ENCODE measurements at regions not wholly inside any gene's neighbourhood (a gene's known extent, or its start where the extent isn't known, plus 50 kb on each side); places are given as distances from the start of the nearest gene placed in this dataset.

DNA sequence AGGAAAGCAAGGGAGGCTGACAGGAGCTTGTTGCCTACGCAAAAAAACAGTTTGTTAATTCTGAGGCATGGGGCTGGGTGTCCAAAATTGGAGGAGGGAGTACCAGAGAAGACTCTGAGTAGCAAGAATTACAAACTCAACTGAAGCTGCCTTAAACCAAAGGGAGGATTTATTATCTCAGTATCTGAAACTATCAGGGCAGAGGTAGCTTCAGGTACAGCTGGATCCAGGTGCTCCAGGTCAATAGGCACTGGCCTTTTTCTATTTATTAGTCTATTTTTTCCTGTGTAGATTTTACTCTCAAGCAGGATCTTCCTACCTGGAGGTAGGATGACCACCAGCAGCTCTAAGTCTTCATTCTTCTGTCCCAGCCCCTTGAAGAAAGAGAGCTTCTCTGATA lies 135.3 kb upstream of the NCOR2 start:
- peaks cover 4% of the 10 kb centered on the region for H3K4me1 ChIP-seq (ENCODE audit: control insufficient read depth, insufficient read depth, low read length)
- Mint-ChIP-seq H3K4me1 (no peaks in the 10 kb centered on the region), H3K9me3 (no peaks in the 10 kb centered on the region), H3K27me3 (ENCODE audit: low read depth in 2 of 2) (peaks cover 23 to 25% of the 10 kb centered on the region in 2 donors), H3K27ac (no peak overlapping the region), H3K36me3 (no peaks in the 10 kb centered on the region), H3K4me3 (no peak overlapping the region)
- intact Hi-C loops (cut with micrococcal nuclease), result no loop called here
- H3K27ac ChIP-seq (ENCODE audit: low read length), result no peak overlapping the region
- WGBS (ENCODE audit: insufficient coverage), result 91% methylated on average over 1 of the region's 1 CpG
- DNase-seq (no peak), ATAC-seq (no peak)
- H3K4me3 ChIP-seq (ENCODE audit: low read length), result no peak overlapping the region
- TF ChIP-seq, protein P1, sequence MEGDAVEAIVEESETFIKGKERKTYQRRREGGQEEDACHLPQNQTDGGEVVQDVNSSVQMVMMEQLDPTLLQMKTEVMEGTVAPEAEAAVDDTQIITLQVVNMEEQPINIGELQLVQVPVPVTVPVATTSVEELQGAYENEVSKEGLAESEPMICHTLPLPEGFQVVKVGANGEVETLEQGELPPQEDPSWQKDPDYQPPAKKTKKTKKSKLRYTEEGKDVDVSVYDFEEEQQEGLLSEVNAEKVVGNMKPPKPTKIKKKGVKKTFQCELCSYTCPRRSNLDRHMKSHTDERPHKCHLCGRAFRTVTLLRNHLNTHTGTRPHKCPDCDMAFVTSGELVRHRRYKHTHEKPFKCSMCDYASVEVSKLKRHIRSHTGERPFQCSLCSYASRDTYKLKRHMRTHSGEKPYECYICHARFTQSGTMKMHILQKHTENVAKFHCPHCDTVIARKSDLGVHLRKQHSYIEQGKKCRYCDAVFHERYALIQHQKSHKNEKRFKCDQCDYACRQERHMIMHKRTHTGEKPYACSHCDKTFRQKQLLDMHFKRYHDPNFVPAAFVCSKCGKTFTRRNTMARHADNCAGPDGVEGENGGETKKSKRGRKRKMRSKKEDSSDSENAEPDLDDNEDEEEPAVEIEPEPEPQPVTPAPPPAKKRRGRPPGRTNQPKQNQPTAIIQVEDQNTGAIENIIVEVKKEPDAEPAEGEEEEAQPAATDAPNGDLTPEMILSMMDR (IDR thresholded peaks at IDR 0.05), result no peak
- H3K9me3 ChIP-seq (ENCODE audit: control insufficient read depth, insufficient read depth, low read length), result peaks cover 4% of the 10 kb centered on the region
- no peaks in the 10 kb centered on the region for H3K36me3 ChIP-seq (ENCODE audit: control insufficient read depth, insufficient read depth, low read length)
- peaks cover 11% of the 10 kb centered on the region for H3K27me3 ChIP-seq (ENCODE audit: control insufficient read depth, insufficient read depth, low read length)

DNA sequence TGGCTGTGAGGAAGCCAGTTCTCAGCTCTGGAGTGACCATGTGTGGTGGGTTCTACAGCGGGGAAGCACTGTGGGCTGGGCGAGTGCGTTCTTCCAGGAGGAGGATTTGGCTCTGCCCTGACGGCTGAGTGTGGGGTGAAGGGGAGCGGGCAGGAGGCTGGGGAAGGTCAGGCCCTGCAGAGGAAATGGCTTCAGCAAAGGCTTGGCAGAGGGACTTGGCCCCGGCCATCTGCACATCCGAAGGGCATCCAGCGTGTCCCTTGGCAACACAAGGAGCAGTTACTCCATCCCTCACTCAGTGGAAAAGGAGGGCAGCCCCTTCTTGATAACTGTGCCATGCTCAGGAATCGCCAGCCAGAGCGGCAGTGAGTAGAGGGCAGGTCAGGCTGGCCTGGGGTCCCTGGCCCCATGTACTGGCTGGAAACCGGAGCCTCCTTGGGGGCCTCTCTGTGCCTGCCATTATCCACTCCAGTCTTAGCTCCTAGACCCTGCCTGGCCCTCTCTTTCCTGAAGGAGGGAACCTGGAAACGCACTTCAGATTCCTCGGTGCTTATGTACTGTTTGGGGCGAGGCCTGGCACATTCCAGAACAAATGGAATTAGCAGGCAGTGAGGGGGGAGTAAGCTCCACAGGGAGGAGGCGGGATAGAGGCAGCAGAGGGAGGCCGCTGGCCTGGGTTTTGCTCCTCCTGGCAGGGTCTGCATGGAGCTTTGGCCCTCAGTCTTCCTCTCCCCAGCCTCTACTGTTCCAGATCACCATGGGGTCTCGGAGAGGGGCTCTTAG lies 133.6 kb upstream of the NCOR2 start:
- Mint-ChIP-seq H3K4me3 (no peak overlapping the region), H3K27me3 (ENCODE audit: low read depth in 2 of 2) (peaks cover 28 to 37% of the 10 kb centered on the region in 2 donors), H3K4me1 (peaks cover 0 to 5% of the 10 kb centered on the region in 2 donors), H3K27ac (no peak overlapping the region), H3K36me3 (no peaks in the 10 kb centered on the region), H3K9me3 (no peaks in the 10 kb centered on the region)
- Histone ChIP-seq H3K9me3 (ENCODE audit: control insufficient read depth, insufficient read depth, low read length) (no peaks in the 10 kb centered on the region), H3K4me3 (ENCODE audit: low read length) (no peak overlapping the region), H3K36me3 (ENCODE audit: control insufficient read depth, insufficient read depth, low read length) (no peaks in the 10 kb centered on the region), H3K27ac (ENCODE audit: low read length) (no peak overlapping the region), H3K4me1 (ENCODE audit: control insufficient read depth, insufficient read depth, low read length) (peaks cover 4% of the 10 kb centered on the region), H3K27me3 (ENCODE audit: control insufficient read depth, insufficient read depth, low read length) (peaks cover 23% of the 10 kb centered on the region)
- intact Hi-C loops (cut with micrococcal nuclease), result no loop called here
- TF ChIP-seq, protein P1 (IDR thresholded peaks at IDR 0.05), result no peak
- DNase-seq (no peak), ATAC-seq (no peak)
- WGBS (ENCODE audit: insufficient coverage), result 92% methylated on average over 17 of the region's 17 CpGs

DNA sequence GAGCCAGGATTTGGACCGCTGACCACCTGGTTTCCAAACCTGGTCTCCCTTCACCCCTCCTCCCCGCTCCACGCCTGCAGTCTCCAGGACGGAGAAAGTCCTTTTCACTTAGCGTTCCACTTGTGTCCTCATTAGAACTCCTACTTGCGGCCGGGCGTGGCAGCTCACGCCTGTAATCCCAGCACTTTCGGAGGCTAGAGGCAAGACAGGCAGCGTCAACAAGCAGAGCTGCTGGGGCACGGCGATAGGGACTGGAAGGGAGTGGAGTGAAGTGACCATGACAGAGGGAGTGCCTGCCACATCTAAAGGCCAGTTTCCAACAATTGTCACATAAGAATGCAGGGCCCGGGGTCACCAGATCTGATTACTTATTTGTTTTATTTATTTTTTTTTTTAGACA lies 132.5 kb upstream of the NCOR2 start:
- no peaks in the 10 kb centered on the region for H3K9me3 ChIP-seq (ENCODE audit: control insufficient read depth, insufficient read depth, low read length)
- H3K27me3 Mint-ChIP-seq (ENCODE audit: low read depth in 2 of 2), result peaks cover 35 to 47% of the 10 kb centered on the region in 2 donors
- H3K27ac Mint-ChIP-seq, result no peak overlapping the region
- H3K4me1 ChIP-seq (ENCODE audit: control insufficient read depth, insufficient read depth, low read length), result peaks cover 11% of the 10 kb centered on the region
- no peaks in the 10 kb centered on the region for H3K36me3 Mint-ChIP-seq
- no peaks in the 10 kb centered on the region for H3K36me3 ChIP-seq (ENCODE audit: control insufficient read depth, insufficient read depth, low read length)
- H3K9me3 Mint-ChIP-seq, result no peaks in the 10 kb centered on the region
- WGBS (ENCODE audit: insufficient coverage), result 87% methylated on average over 13 of the region's 14 CpGs
- DNase-seq, result no peak
- peaks cover 33% of the 10 kb centered on the region for H3K27me3 ChIP-seq (ENCODE audit: control insufficient read depth, insufficient read depth, low read length)
- H3K27ac ChIP-seq (ENCODE audit: low read length), result no peak overlapping the region
- H3K4me3 Mint-ChIP-seq, result no peak overlapping the region
- TF ChIP-seq, protein P1 (IDR thresholded peaks at IDR 0.05), result no peak
- H3K4me3 ChIP-seq (ENCODE audit: low read length), result no peak overlapping the region
- ATAC-seq, result no peak
- H3K4me1 Mint-ChIP-seq, result peaks cover 8 to 13% of the 10 kb centered on the region in 2 donors
- intact Hi-C loops (cut with micrococcal nuclease), result no loop called here

DNA sequence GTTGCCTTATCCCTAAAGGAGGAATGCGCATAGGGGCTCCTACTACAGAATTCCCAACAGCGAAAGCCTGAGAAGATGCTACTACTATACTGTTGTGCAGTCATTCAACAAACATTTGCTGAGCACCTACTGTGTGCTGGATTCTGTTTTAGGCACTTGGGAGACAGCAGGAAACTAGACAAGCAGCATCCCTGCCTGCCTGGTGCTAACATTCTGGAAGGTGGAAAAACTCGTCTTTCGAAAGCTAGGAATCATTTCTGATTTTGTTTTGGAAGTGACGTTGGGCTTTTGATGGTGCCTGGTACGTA lies 131.5 kb upstream of the NCOR2 start:
- H3K9me3 ChIP-seq (ENCODE audit: control insufficient read depth, insufficient read depth, low read length), result no peaks in the 10 kb centered on the region
- H3K4me3 ChIP-seq (ENCODE audit: low read length), result no peak overlapping the region
- Mint-ChIP-seq H3K9me3 (no peaks in the 10 kb centered on the region), H3K27ac (no peak overlapping the region), H3K27me3 (ENCODE audit: low read depth in 2 of 2) (peaks cover 38 to 47% of the 10 kb centered on the region in 2 donors), H3K36me3 (no peaks in the 10 kb centered on the region), H3K4me3 (no peak overlapping the region), H3K4me1 (peaks cover 18 to 23% of the 10 kb centered on the region in 2 donors)
- TF ChIP-seq, protein P1 (IDR thresholded peaks at IDR 0.05), result no peak
- DNase-seq (no peak), ATAC-seq (no peak)
- intact Hi-C loops (cut with micrococcal nuclease), result no loop called here
- H3K4me1 ChIP-seq (ENCODE audit: control insufficient read depth, insufficient read depth, low read length), result peaks cover 16% of the 10 kb centered on the region
- no peaks in the 10 kb centered on the region for H3K36me3 ChIP-seq (ENCODE audit: control insufficient read depth, insufficient read depth, low read length)
- H3K27me3 ChIP-seq (ENCODE audit: control insufficient read depth, insufficient read depth, low read length), result peaks cover 33% of the 10 kb centered on the region
- WGBS (ENCODE audit: insufficient coverage), result 93% methylated on average over 6 of the region's 6 CpGs
- no peak overlapping the region for H3K27ac ChIP-seq (ENCODE audit: low read length)
